Mucosa of descending colon (tissue), 3 donors: ENCODE measurements at regions not wholly inside any gene's neighbourhood (a gene's known extent, or its start where the extent isn't known, plus 50 kb on each side); places are given as distances from the start of the nearest gene placed in this dataset.

Experiments used
- ATAC-seq: fragments of 200-7000 bp; cut with Tn5 transposase; one replicate; pipeline ENCODE4 v1.9.1; 2020; ENCODE audit warnings: mild to moderate bottlenecking, moderate library complexity
- DNase-seq, 3 donors: peaks; one replicate each; pipeline ENCODE4 v3.0.0-alpha.2; 2020
- H3K36me3 ChIP-seq: fragments of 200-600 bp; one replicate; pipeline ENCODE4 v1.8.0; 2021; ENCODE audit warnings: low read depth, mild to moderate bottlenecking
- H3K4me1 ChIP-seq: fragments of 200-600 bp; one replicate; pipeline ENCODE4 v1.8.0; 2021; ENCODE audit warnings: low read depth, mild to moderate bottlenecking
- H3K4me3 ChIP-seq: fragments of 200-600 bp; one replicate; pipeline ENCODE4 v1.8.0; 2021; ENCODE audit warnings: mild to moderate bottlenecking
- H3K9me3 ChIP-seq: fragments of 200-600 bp; one replicate; pipeline ENCODE4 v1.8.0; 2021; ENCODE audit warnings: mild to moderate bottlenecking
- intact Hi-C, 2 donors: fragments of 100-400 bp; cut with DNase I in 1 of 2; cut with micrococcal nuclease in 1 of 2; formaldehyde crosslinking; loops; one replicate each; pipeline versions ENCODE4 v1.11.0 to v1.11.1; 2022; cut with DNase I, micrococcal nuclease
- TF ChIP-seq, protein P1 (sequence below): fragments of 200-600 bp; IDR thresholded peaks from one replicate; pipeline ENCODE4 v1.8.0; 2022; ENCODE audit warnings: antibody characterized with exemption, mild to moderate bottlenecking
- donor health status: DM: no; HTN: no; CAD: no; lungs with moderate emphysema.
- donor health status: DM: no; HTN: no; CAD: no.
- donor health status: DM: no; HTN: yes; CAD: no.

DNA sequence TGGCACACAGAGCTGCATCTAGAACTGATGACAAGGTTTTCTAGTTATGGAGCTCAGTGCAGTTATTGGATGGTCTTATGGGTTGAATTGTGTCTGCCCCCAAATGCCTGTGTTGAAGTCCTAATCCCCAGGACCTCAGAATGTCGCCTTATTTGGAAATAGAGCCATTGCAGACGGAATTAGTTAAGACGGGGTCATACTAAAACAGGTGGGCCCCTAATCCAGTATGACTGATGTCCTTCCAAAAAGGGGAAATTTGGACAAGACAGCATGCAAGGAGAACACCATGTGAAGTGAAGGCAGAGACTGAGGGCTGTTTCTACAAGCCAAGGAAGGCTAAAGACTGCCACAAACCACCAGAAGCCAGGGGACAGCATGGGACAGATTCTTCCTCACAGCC, 148.7 kb downstream of the KCTD12 start:
- Histone ChIP-seq H3K4me3 (no peak overlapping the region), H3K9me3 (no peaks in the 10 kb centered on the region), H3K36me3 (no peaks in the 10 kb centered on the region), H3K4me1 (no peaks in the 10 kb centered on the region)
- no peak for ATAC-seq
- TF ChIP-seq, protein P1, sequence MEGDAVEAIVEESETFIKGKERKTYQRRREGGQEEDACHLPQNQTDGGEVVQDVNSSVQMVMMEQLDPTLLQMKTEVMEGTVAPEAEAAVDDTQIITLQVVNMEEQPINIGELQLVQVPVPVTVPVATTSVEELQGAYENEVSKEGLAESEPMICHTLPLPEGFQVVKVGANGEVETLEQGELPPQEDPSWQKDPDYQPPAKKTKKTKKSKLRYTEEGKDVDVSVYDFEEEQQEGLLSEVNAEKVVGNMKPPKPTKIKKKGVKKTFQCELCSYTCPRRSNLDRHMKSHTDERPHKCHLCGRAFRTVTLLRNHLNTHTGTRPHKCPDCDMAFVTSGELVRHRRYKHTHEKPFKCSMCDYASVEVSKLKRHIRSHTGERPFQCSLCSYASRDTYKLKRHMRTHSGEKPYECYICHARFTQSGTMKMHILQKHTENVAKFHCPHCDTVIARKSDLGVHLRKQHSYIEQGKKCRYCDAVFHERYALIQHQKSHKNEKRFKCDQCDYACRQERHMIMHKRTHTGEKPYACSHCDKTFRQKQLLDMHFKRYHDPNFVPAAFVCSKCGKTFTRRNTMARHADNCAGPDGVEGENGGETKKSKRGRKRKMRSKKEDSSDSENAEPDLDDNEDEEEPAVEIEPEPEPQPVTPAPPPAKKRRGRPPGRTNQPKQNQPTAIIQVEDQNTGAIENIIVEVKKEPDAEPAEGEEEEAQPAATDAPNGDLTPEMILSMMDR, result no peak
- intact Hi-C loops, result no loop called here
- no peak for DNase-seq

DNA sequence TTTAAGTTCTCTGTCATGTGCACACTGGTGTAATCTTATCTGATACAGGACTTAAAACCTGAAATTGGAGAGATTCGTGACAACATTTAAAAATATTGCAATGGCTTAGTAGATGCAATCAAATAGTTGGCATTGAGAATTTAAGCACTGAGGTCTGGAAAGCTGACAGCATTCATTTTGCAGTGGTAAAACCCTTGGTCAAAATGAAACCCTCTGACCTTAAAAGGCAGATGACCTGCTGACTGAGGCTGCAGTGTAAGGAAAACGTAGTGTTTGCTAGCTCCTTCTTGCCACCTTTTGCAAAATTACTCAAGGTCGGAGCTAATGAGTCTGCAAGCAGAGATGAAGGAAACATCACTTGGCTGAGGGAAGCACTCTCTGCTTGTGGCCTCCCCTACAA, 150.6 kb downstream of the KCTD12 start:
- no peak overlapping the region for H3K4me3 ChIP-seq
- intact Hi-C loops, result no loop called here
- no peak for DNase-seq
- no peaks in the 10 kb centered on the region for H3K4me1 ChIP-seq
- TF ChIP-seq, protein P1, result no peak
- H3K36me3 ChIP-seq, result no peaks in the 10 kb centered on the region
- no peak for ATAC-seq
- H3K9me3 ChIP-seq, result no peaks in the 10 kb centered on the region

DNA sequence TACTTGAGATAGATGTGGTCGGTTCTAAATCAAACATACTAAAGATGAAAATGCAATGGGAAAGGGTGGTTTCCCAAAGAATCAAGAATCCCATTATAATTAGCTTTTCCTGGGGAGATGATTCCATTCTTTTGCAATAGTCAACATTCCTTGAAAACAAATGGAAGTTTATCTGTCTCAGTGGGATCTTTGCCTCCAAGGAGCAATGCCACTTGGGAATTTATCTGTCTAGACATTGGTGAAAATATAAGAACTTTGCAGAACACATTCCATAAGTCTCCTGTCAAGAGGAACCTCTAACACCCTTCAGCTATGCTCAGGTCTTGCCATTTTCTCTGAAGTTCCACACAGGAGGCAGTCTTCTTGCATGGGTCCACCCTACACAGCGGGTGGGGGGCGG, 152.5 kb downstream of the KCTD12 start:
- Histone ChIP-seq H3K4me1 (no peaks in the 10 kb centered on the region), H3K4me3 (no peak overlapping the region), H3K9me3 (no peaks in the 10 kb centered on the region), H3K36me3 (no peaks in the 10 kb centered on the region)
- no peak for DNase-seq
- TF ChIP-seq, protein P1, result no peak
- intact Hi-C loops, result no loop called here
- ATAC-seq, result no peak

DNA sequence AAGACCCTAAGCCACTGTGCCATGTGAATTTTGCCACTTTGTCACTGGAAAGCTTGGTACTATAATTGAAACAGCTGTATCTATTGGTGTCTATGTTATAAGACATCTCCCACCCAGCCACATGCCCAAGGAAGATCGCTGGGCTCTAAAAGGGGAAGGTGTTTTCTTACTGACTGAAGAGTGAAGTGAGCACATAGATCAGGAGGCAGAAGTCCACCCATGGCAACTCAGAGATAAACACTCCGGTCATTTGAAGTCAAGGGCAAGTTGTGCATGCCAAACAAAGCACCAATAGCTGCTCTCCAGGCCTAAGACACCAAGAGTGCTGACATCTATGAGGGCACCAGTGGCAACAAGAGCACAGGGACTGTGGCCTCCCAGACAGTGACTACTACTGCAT, 153.8 kb downstream of the KCTD12 start:
- intact Hi-C loops, result no loop called here
- DNase-seq, result no peak
- no peaks in the 10 kb centered on the region for H3K4me1 ChIP-seq
- H3K4me3 ChIP-seq, result no peak overlapping the region
- TF ChIP-seq, protein P1, result no peak
- H3K9me3 ChIP-seq, result no peaks in the 10 kb centered on the region
- no peaks in the 10 kb centered on the region for H3K36me3 ChIP-seq
- no peak for ATAC-seq

DNA sequence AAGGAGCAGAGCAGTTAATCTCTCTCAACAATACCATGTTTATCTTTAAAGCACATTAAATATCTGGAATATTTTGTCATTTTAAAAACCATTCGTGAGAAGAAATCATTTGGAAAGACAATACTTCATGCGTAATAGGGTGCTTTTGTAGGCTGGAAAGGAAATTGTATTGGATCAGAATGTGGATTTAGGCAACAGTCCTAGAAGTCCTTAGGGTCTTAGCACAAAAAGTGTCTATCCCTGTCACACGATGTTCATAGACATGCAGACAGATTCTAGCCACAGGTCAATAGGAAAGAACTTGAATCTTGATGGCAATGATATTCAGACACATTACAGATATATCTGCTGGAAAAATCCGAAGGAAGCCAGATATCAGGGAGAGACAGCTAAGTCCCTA, 156.0 kb downstream of the KCTD12 start:
- no peak for ATAC-seq
- H3K9me3 ChIP-seq, result no peaks in the 10 kb centered on the region

DNA sequence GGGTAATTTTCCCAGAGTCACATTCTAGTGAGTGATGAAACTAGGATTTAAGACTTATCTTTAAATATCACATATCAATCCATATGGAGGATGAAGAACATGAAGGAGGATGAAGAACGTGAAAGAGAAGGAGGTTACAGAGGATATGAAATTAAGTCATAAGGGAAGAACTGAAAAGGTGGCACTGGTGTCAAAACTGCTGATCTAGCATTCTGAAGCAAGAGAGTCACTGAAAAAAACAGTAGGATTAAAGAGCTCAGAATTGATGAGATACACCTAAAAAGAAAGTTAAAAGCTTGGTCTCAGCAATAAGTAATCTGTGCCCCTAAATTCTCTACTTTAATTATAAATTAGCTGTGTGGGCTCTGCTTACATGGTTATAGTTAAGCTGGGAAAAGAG, 156.5 kb downstream of the KCTD12 start:
- intact Hi-C loops, result no loop called here

More for the DNA sequence above, 156.0 kb downstream of the KCTD12 start:
- Histone ChIP-seq H3K36me3 (no peaks in the 10 kb centered on the region), H3K4me1 (no peaks in the 10 kb centered on the region), H3K4me3 (no peak overlapping the region)
- TF ChIP-seq, protein P1, result no peak
- DNase-seq, result no peak
- intact Hi-C loops, result no loop called here

More for the DNA sequence above, 156.5 kb downstream of the KCTD12 start:
- Histone ChIP-seq H3K4me1 (no peaks in the 10 kb centered on the region), H3K4me3 (no peak overlapping the region), H3K36me3 (no peaks in the 10 kb centered on the region), H3K9me3 (no peaks in the 10 kb centered on the region)
- ATAC-seq, result no peak
- no peak for DNase-seq
- TF ChIP-seq, protein P1, result no peak
